ENCODE measurements at regions not wholly inside any gene's neighbourhood (a gene's known extent, or its start where the extent isn't known, plus 50 kb on each side); places are given as distances from the start of the nearest gene placed in this dataset.

DNA sequence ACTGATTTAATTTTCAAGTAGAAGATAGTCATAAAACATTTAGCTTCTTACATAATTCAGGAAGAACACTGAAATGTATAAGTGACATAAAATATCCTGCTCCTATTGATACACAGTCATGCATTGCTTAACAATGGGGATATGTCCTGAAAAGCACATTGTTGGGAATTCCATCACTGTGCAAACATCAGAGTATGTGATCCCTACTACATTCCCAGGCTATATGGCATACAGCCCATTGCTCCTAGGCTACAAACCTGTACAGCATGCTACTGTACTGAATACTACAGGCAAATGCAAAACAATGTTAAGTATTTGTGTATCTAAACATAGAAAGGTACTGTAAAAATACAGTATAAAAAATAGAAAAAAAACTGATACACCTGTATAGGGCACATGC is 723.9 kb upstream of the ARGLU1 start:
- no peak overlapping the region for H2BK20ac ChIP-seq (ENCODE audit: low read depth, low read length, poor library complexity, severe bottlenecking)
- H3K4me1 Mint-ChIP-seq = no peaks in the 10 kb centered on the region
- no peak overlapping the region for H3K27ac ChIP-seq (ENCODE audit: insufficient read length, low read depth, low read length)
- no peaks in the 10 kb centered on the region for H3K79me2 ChIP-seq (ENCODE audit: insufficient read depth, low read length)
- no peak overlapping the region for H3K27ac Mint-ChIP-seq
- no peaks in the 10 kb centered on the region for H3K27me3 ChIP-seq (ENCODE audit: insufficient read depth, low read length)
- H3K79me1 ChIP-seq (ENCODE audit: insufficient read depth, low read depth, low read length, poor library complexity, severe bottlenecking) = no peaks in the 10 kb centered on the region
- H3K27me3 Mint-ChIP-seq (ENCODE audit: low read depth) = no peaks in the 10 kb centered on the region; the same call in 1 of the 2 replicates
- H3K4ac ChIP-seq (ENCODE audit: low read depth, low read length) = no peak overlapping the region
- H2BK5ac ChIP-seq (ENCODE audit: insufficient read length, low read length) = no peak overlapping the region
- no peaks in the 10 kb centered on the region for H3K23me2 ChIP-seq (ENCODE audit: insufficient read length, low read depth, low read length, poor library complexity, severe bottlenecking)
- no peaks in the 10 kb centered on the region for H4K20me1 ChIP-seq (ENCODE audit: control insufficient read depth, insufficient read depth, insufficient read length)
- DNase-seq = no peak
- no peak overlapping the region for H4K5ac ChIP-seq (ENCODE audit: insufficient read length, low read depth, low read length)
- H3K14ac ChIP-seq (ENCODE audit: insufficient read depth, low read length) = no peak overlapping the region
- H2AFZ ChIP-seq (ENCODE audit: low read length) = no peak overlapping the region
- no peak overlapping the region for H4K91ac ChIP-seq (ENCODE audit: insufficient read length, low read depth, low read length)
- TF ChIP-seq, protein P1, sequence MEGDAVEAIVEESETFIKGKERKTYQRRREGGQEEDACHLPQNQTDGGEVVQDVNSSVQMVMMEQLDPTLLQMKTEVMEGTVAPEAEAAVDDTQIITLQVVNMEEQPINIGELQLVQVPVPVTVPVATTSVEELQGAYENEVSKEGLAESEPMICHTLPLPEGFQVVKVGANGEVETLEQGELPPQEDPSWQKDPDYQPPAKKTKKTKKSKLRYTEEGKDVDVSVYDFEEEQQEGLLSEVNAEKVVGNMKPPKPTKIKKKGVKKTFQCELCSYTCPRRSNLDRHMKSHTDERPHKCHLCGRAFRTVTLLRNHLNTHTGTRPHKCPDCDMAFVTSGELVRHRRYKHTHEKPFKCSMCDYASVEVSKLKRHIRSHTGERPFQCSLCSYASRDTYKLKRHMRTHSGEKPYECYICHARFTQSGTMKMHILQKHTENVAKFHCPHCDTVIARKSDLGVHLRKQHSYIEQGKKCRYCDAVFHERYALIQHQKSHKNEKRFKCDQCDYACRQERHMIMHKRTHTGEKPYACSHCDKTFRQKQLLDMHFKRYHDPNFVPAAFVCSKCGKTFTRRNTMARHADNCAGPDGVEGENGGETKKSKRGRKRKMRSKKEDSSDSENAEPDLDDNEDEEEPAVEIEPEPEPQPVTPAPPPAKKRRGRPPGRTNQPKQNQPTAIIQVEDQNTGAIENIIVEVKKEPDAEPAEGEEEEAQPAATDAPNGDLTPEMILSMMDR (conservative IDR thresholded peaks at IDR 0.05) = no peak
- no peak overlapping the region for H3K18ac ChIP-seq (ENCODE audit: insufficient read length, low read depth, low read length)
- H3K4me2 ChIP-seq (ENCODE audit: insufficient read depth, insufficient read length, low read length) = no peak overlapping the region
- H3K4me1 ChIP-seq (ENCODE audit: insufficient read depth, low read length) = no peaks in the 10 kb centered on the region
- no peak overlapping the region for H3K4me3 Mint-ChIP-seq
- no peaks in the 10 kb centered on the region for H3K9me3 ChIP-seq (ENCODE audit: control insufficient read depth, low read depth, low read length)
- H2AK5ac ChIP-seq (ENCODE audit: insufficient read length, low read length) = no peak overlapping the region
- H3T11ph ChIP-seq (ENCODE audit: low read length) = no peak overlapping the region
- H3K56ac ChIP-seq (ENCODE audit: insufficient read length, low read depth, low read length) = no peak overlapping the region
- H2BK12ac ChIP-seq (ENCODE audit: insufficient read length, low read depth, low read length) = no peak overlapping the region
- no peak overlapping the region for H2BK120ac ChIP-seq (ENCODE audit: low read depth, low read length, poor library complexity, severe bottlenecking)
- H3K23ac ChIP-seq (ENCODE audit: insufficient read length, low read depth, low read length) = no peak overlapping the region
- H3K36me3 Mint-ChIP-seq (ENCODE audit: insufficient read depth in 1 of 3, low read depth in 3 of 3) = peaks cover 0 to 5% (median 0%) of the 10 kb centered on the region in 3 experiments; a peak in 2 of 7 replicates
- no peaks in the 10 kb centered on the region; a peak in 1 of 5 replicates for H3K9me3 Mint-ChIP-seq
- H4K8ac ChIP-seq (replicated peaks; ENCODE audit: insufficient read length, low read depth, low read length) = no peak overlapping the region
- no peak overlapping the region for H3K9ac ChIP-seq (ENCODE audit: extremely low read depth, insufficient read length, low read length)
- H2BK15ac ChIP-seq (ENCODE audit: low read depth, low read length) = no peak overlapping the region

Data from H9 (cell line).